ENCODE measurements at regions not wholly inside any gene's neighbourhood (a gene's known extent, or its start where the extent isn't known, plus 50 kb on each side); places are given as distances from the start of the nearest gene placed in this dataset.

GRCh38 chr4:58564695-58565475 lies 1454.7 kb upstream of the IGFBP7 start:
- no peak overlapping the region for H3K27ac Mint-ChIP-seq
- DNase-seq (no peak), ATAC-seq (ENCODE audit: low read depth) (no peak)
- no peak overlapping the region for H3K4me3 Mint-ChIP-seq
- no peaks in the 10 kb centered on the region for H3K9me3 Mint-ChIP-seq
- no peaks in the 10 kb centered on the region for H3K4me1 Mint-ChIP-seq
- no peaks in the 10 kb centered on the region for H3K27me3 Mint-ChIP-seq
- POLR2A ChIA-PET = no interaction called here
- H3K36me3 Mint-ChIP-seq = no peaks in the 10 kb centered on the region

- DNase-seq (no peak), ATAC-seq (ENCODE audit: low read depth) (no peak)
- POLR2A ChIA-PET = no interaction called here
- H3K4me3 Mint-ChIP-seq = no peak overlapping the region
- no peak overlapping the region for H3K27ac Mint-ChIP-seq
- H3K4me1 Mint-ChIP-seq = no peaks in the 10 kb centered on the region
- H3K27me3 Mint-ChIP-seq = no peaks in the 10 kb centered on the region
- H3K36me3 Mint-ChIP-seq = no peaks in the 10 kb centered on the region
- H3K9me3 Mint-ChIP-seq = no peaks in the 10 kb centered on the region
Measured at GRCh38 chr4:58561170-58561569, 1451.0 kb upstream of the IGFBP7 start.

- Mint-ChIP-seq H3K4me3 (no peak overlapping the region), H3K9me3 (no peaks in the 10 kb centered on the region), H3K36me3 (no peaks in the 10 kb centered on the region), H3K27ac (no peak overlapping the region), H3K4me1 (no peaks in the 10 kb centered on the region), H3K27me3 (no peaks in the 10 kb centered on the region)
- no peak for ATAC-seq (ENCODE audit: low read depth)
- POLR2A ChIA-PET = no interaction called here
- no peak for DNase-seq
Measured at GRCh38 chr4:58560736-58561135, 1450.6 kb upstream of the IGFBP7 start.

GRCh38 chr4:58553679-58554078 lies 1443.5 kb upstream of the IGFBP7 start:
- Mint-ChIP-seq H3K27ac (no peak overlapping the region), H3K4me1 (no peaks in the 10 kb centered on the region), H3K27me3 (no peaks in the 10 kb centered on the region), H3K9me3 (peaks cover 1% of the 10 kb centered on the region), H3K36me3 (no peaks in the 10 kb centered on the region), H3K4me3 (no peak overlapping the region)
- POLR2A ChIA-PET = no interaction called here
- ATAC-seq (ENCODE audit: low read depth) = no peak
- DNase-seq = no peak

DNA sequence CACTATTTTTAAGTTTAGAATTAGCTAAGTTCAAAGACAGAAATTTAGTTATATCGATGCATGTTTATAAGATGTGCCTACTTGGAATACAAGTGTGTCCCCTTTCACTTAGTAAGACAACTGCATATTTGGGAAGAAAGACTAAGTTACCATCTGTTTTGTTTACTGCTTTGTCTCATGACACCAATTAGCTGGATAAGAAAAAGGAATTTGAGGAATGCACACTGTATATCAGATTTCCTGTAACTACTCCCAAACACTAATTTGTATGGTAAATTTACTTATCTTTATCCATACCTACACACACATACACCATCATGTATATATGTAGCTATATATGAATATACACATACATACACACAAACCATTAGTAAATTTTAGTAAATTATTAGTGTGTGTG lies 1442.8 kb upstream of the IGFBP7 start:
- DNase-seq (no peak), ATAC-seq (ENCODE audit: low read depth) (no peak)
- H3K9me3 Mint-ChIP-seq = peaks cover 1% of the 10 kb centered on the region
- no peak overlapping the region for H3K4me3 Mint-ChIP-seq
- H3K4me1 Mint-ChIP-seq = no peaks in the 10 kb centered on the region
- no peaks in the 10 kb centered on the region for H3K27me3 Mint-ChIP-seq
- H3K27ac Mint-ChIP-seq = no peak overlapping the region
- no peaks in the 10 kb centered on the region for H3K36me3 Mint-ChIP-seq
- POLR2A ChIA-PET = no interaction called here

DNA sequence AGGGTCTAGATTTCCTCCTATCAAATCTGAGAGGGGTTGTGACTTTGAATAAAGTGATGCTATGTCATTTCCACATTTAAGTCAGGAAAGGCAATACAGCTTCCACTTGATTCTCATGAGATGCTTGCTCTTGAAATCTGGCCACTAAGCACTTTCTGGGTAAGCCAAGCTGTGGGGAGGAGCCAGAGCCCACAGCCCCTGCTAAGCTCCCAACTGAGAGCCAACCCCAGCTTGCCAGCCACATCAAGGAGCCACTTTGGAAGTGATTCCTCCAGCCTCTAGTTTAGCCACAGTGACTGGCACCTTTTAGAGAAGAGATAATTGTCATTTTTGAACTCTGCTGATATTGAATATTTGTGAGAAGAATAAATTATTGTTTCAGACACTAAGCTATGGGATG lies 1441.5 kb upstream of the IGFBP7 start:
- no peaks in the 10 kb centered on the region for H3K4me1 Mint-ChIP-seq
- H3K36me3 Mint-ChIP-seq = no peaks in the 10 kb centered on the region
- DNase-seq (no peak), ATAC-seq (ENCODE audit: low read depth) (no peak)
- no peak overlapping the region for H3K4me3 Mint-ChIP-seq
- H3K27ac Mint-ChIP-seq = no peak overlapping the region
- POLR2A ChIA-PET = no interaction called here
- H3K9me3 Mint-ChIP-seq = peaks cover 1% of the 10 kb centered on the region
- H3K27me3 Mint-ChIP-seq = no peaks in the 10 kb centered on the region

- POLR2A ChIA-PET = no interaction called here
Measured at GRCh38 chr4:58543465-58543864, 1433.3 kb upstream of the IGFBP7 start.

DNA sequence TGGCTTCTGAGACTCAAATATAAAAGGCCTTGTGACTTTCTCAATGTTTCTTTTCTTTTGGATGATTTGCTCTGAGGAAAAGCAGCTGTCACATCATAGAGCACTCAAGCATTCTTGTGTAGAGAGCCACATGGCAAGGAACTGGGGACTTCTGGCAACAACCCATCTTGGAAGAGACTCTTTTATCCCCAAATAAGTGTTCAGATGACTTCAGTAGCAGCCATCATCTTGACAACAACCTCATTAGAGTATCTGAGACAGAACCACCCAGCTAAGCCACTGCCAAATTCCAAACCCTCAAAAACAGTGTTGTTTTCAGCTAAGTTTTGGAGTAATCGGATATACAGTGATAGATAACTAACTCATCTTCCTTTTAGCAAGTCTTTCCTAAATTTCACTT lies 1431.7 kb upstream of the IGFBP7 start:
- H3K9me3 Mint-ChIP-seq = peaks cover 1% of the 10 kb centered on the region
- no peaks in the 10 kb centered on the region for H3K27me3 Mint-ChIP-seq
- no peak overlapping the region for H3K4me3 Mint-ChIP-seq
- H3K4me1 Mint-ChIP-seq = no peaks in the 10 kb centered on the region
- ATAC-seq (ENCODE audit: low read depth) (no peak), DNase-seq (no peak)
- POLR2A ChIA-PET = no interaction called here
- no peaks in the 10 kb centered on the region for H3K36me3 Mint-ChIP-seq
- H3K27ac Mint-ChIP-seq = no peak overlapping the region

More at GRCh38 chr4:58543465-58543864, 1433.3 kb upstream of the IGFBP7 start:
- Mint-ChIP-seq H3K36me3 (no peaks in the 10 kb centered on the region), H3K9me3 (no peaks in the 10 kb centered on the region), H3K4me1 (no peaks in the 10 kb centered on the region), H3K27me3 (no peaks in the 10 kb centered on the region), H3K4me3 (no peak overlapping the region), H3K27ac (no peak overlapping the region)
- ATAC-seq (ENCODE audit: low read depth) = no peak
- no peak for DNase-seq

DNA sequence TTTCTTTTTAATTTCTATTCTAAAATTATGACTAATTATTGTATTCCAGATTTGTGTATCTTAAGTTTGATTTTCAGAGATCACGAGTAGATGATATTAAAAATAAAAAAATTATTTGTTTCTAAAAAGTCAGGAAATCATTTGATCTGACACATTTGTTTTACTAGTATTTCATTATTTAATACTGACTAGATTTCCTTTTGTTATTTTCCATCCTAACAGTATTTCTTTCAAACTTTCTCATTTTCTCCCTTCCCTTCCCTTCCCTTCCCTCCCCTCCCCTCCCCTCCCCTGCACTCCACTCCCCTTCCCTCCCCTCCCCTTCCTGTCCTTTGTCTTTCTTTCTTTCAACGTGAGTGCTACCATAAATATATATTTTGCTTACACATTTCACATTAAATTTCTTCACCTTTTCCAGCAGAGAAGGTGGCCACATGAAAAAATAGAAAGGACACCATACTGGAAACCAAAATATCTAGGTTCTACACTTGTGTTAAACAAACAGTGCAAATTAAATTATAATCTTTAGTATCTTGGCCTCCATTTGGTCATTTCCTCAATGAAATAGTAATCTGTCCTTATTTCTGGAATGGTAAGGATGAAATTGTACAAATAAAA lies 1412.7 kb upstream of the IGFBP7 start:
- Mint-ChIP-seq H3K27ac (no peak overlapping the region), H3K9me3 (peaks cover 1% of the 10 kb centered on the region), H3K4me3 (no peak overlapping the region), H3K27me3 (no peaks in the 10 kb centered on the region), H3K4me1 (no peaks in the 10 kb centered on the region), H3K36me3 (no peaks in the 10 kb centered on the region)
- POLR2A ChIA-PET = no interaction called here
- ATAC-seq (ENCODE audit: low read depth) (no peak), DNase-seq (no peak)

DNA sequence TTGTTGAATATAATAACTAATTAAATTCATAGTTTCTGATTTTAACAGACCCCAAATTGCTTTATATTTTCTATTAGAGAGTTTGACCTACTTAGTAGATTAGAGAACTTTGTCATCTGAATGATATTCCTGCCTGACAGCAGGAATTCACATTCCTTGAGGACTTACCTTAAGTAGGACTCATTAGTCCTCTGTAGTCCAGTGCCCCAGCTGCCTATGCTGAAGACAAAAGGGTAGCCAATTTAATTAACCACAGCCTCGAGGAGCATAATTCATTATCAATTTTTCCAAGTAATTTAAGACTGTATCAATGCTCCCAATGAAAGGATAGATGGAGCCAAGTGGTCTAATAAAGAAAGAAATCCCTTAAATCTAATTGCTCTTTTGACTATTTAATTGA lies 1405.0 kb upstream of the IGFBP7 start:
- peaks cover 3% of the 10 kb centered on the region for H3K9me3 Mint-ChIP-seq
- no peak for ATAC-seq (ENCODE audit: low read depth)
- H3K36me3 Mint-ChIP-seq = no peaks in the 10 kb centered on the region
- POLR2A ChIA-PET = no interaction called here
- no peak for DNase-seq
- H3K27me3 Mint-ChIP-seq = no peaks in the 10 kb centered on the region
- no peak overlapping the region for H3K27ac Mint-ChIP-seq
- H3K4me3 Mint-ChIP-seq = no peak overlapping the region
- H3K4me1 Mint-ChIP-seq = no peaks in the 10 kb centered on the region

- Mint-ChIP-seq H3K4me1 (no peaks in the 10 kb centered on the region), H3K4me3 (no peak overlapping the region), H3K36me3 (no peaks in the 10 kb centered on the region), H3K9me3 (peaks cover 3% of the 10 kb centered on the region), H3K27ac (no peak overlapping the region), H3K27me3 (no peaks in the 10 kb centered on the region)
- DNase-seq (no peak), ATAC-seq (ENCODE audit: low read depth) (no peak)
- POLR2A ChIA-PET = no interaction called here
Measured at GRCh38 chr4:58514299-58514698, 1404.1 kb upstream of the IGFBP7 start.

- Mint-ChIP-seq H3K9me3 (peaks cover 2% of the 10 kb centered on the region), H3K36me3 (no peaks in the 10 kb centered on the region), H3K27me3 (no peaks in the 10 kb centered on the region), H3K4me1 (no peaks in the 10 kb centered on the region), H3K4me3 (no peak overlapping the region), H3K27ac (no peak overlapping the region)
- no peak for DNase-seq
- POLR2A ChIA-PET = no interaction called here
- ATAC-seq (ENCODE audit: low read depth) = no peak
Measured at GRCh38 chr4:58510652-58511051, 1400.5 kb upstream of the IGFBP7 start.

- H3K27ac Mint-ChIP-seq = no peak overlapping the region
- POLR2A ChIA-PET = no interaction called here
Measured at GRCh38 chr4:58507079-58507478, 1396.9 kb upstream of the IGFBP7 start.

GRCh38 chr4:58502839-58503238 lies 1392.7 kb upstream of the IGFBP7 start:
- POLR2A ChIA-PET = no interaction called here
- Mint-ChIP-seq H3K27ac (no peak overlapping the region), H3K9me3 (no peaks in the 10 kb centered on the region), H3K27me3 (no peaks in the 10 kb centered on the region), H3K4me3 (no peak overlapping the region), H3K36me3 (no peaks in the 10 kb centered on the region), H3K4me1 (no peaks in the 10 kb centered on the region)
- DNase-seq = no peak
- ATAC-seq (ENCODE audit: low read depth) = no peak

More at GRCh38 chr4:58507079-58507478, 1396.9 kb upstream of the IGFBP7 start:
- ATAC-seq (ENCODE audit: low read depth) (no peak), DNase-seq (no peak)
- Mint-ChIP-seq H3K27me3 (no peaks in the 10 kb centered on the region), H3K36me3 (no peaks in the 10 kb centered on the region), H3K4me1 (no peaks in the 10 kb centered on the region), H3K9me3 (no peaks in the 10 kb centered on the region), H3K4me3 (no peak overlapping the region)

Measured in activated naive CD8-positive, alpha-beta T cell treated with anti-CD3 and anti-CD28 coated beads, Interleukin-2, amount 10 ng/mL, durations not matched to agents 7 days and 5 days (primary cell).